DND-41 (cell line): ENCODE measurements at regions not wholly inside any gene's neighbourhood (a gene's known extent, or its start where the extent isn't known, plus 50 kb on each side); places are given as distances from the start of the nearest gene placed in this dataset.

Source experiments
- EZH2 ChIP-seq: IDR thresholded peaks from 3 replicates; pipeline ENCODE4 v1.6.1; 2012; ENCODE audit warnings: borderline replicate concordance, low read depth, mild to moderate bottlenecking, moderate library complexity, low read length, inconsistent platforms; ENCODE audit not compliant: severe bottlenecking
- TF ChIP-seq, protein P1 (sequence below): IDR thresholded peaks from 2 replicates; pipeline ENCODE4 v1.5.1; 2012; ENCODE audit warnings: borderline replicate concordance, low read length, moderate library complexity, mild to moderate bottlenecking; ENCODE audit not compliant: poor library complexity, severe bottlenecking; ENCODE audit errors: extremely low read depth

GRCh38 chr11:8749202-8749601 is 66.6 kb downstream of the RPL27A start:
- TF ChIP-seq, protein P1, sequence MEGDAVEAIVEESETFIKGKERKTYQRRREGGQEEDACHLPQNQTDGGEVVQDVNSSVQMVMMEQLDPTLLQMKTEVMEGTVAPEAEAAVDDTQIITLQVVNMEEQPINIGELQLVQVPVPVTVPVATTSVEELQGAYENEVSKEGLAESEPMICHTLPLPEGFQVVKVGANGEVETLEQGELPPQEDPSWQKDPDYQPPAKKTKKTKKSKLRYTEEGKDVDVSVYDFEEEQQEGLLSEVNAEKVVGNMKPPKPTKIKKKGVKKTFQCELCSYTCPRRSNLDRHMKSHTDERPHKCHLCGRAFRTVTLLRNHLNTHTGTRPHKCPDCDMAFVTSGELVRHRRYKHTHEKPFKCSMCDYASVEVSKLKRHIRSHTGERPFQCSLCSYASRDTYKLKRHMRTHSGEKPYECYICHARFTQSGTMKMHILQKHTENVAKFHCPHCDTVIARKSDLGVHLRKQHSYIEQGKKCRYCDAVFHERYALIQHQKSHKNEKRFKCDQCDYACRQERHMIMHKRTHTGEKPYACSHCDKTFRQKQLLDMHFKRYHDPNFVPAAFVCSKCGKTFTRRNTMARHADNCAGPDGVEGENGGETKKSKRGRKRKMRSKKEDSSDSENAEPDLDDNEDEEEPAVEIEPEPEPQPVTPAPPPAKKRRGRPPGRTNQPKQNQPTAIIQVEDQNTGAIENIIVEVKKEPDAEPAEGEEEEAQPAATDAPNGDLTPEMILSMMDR: no peak
- TF ChIP-seq EZH2: no peak
